Omental fat pad (tissue), 3 donors: ENCODE measurements at regions not wholly inside any gene's neighbourhood (a gene's known extent, or its start where the extent isn't known, plus 50 kb on each side); places are given as distances from the start of the nearest gene placed in this dataset.

Experiments
- ATAC-seq: fragments of 150-250 bp; one replicate; pipeline ENCODE4 v1.9.1; 2016; ENCODE audit warnings: mild to moderate bottlenecking, moderate library complexity; ENCODE audit not compliant: low FRiP score
- DNase-seq: peaks from one replicate; pipeline ENCODE4 v3.0.0-alpha.2; 2019; ENCODE audit warnings: low spot score
- TF ChIP-seq, protein P1 (sequence below), 3 donors: fragments of 450-650 bp; IDR thresholded peaks; one replicate each; pipeline ENCODE4 v1.5.1; 2016 to 2017; ENCODE audit warnings: antibody characterized with exemption in 3 of 3, mild to moderate bottlenecking in 3 of 3, moderate library complexity in 2 of 3

DNA sequence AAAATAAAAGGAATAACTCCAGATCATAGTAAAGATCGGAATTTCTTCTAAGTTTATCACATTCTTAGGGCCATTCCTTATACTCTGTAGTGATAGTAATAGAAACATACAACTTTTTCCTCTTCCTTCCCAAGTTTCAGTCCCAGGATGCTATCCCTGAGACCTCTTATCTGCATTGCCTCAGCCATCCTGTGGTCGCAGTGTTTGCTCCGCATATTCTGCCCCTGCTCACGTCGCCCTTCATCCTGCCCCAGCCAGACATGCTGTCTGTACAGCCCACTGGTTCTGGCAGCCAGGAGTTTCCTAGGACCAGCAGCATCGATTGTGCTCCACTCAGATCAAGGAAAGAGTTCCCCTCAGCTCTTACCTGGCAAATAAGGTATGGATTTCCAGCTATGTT lies 132.7 kb upstream of the ERCC6L2 start:
- TF ChIP-seq, protein P1, sequence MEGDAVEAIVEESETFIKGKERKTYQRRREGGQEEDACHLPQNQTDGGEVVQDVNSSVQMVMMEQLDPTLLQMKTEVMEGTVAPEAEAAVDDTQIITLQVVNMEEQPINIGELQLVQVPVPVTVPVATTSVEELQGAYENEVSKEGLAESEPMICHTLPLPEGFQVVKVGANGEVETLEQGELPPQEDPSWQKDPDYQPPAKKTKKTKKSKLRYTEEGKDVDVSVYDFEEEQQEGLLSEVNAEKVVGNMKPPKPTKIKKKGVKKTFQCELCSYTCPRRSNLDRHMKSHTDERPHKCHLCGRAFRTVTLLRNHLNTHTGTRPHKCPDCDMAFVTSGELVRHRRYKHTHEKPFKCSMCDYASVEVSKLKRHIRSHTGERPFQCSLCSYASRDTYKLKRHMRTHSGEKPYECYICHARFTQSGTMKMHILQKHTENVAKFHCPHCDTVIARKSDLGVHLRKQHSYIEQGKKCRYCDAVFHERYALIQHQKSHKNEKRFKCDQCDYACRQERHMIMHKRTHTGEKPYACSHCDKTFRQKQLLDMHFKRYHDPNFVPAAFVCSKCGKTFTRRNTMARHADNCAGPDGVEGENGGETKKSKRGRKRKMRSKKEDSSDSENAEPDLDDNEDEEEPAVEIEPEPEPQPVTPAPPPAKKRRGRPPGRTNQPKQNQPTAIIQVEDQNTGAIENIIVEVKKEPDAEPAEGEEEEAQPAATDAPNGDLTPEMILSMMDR (IDR thresholded peaks at IDR 0.05), result no peak
- ATAC-seq (no peak), DNase-seq (no peak)

- ATAC-seq (no peak), DNase-seq (no peak)
- TF ChIP-seq, protein P1 (IDR thresholded peaks at IDR 0.05), result no peak
Measured at GRCh38 chr9:95741631-95742030, 133.9 kb upstream of the ERCC6L2 start.

DNA sequence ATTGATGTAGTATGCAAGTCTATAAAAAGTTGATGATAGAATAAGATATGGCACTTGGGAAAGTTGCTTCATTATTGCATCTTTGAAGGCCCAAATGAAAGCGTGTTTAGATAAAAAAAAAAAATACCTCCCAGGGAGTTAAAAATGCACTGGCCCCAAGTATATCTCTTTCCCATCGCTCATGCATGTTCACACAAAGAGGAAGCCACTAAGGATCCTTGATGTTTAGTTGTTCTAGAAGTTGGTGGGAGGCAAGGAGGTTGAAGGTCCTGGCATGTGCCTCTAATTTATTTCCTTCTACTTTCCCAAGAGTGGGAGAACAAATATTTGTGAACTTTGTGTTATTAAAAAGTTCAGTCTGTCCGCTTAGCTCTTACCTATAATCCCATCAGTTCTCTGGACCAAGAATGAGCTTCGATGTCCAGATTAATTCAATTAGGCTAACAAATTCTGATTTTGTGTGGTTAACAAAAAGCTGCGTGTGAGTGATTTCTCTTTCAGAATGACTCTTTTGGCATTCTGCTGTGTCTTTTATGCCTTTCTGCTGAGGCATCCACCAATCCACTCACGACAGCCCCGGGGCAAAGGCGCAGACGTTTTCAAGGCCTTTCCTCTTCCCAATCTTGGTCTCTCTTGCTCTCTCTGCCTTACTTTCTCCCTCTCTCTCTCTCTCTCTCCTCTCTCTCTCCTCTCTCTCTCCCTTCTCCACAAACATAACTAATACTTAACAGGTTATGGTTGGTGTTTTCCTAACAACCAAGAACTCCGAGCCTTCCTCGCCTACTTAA lies 135.1 kb upstream of the ERCC6L2 start:
- no peak for ATAC-seq
- no peak for DNase-seq
- TF ChIP-seq, protein P1 (IDR thresholded peaks at IDR 0.05), result no peak

DNA sequence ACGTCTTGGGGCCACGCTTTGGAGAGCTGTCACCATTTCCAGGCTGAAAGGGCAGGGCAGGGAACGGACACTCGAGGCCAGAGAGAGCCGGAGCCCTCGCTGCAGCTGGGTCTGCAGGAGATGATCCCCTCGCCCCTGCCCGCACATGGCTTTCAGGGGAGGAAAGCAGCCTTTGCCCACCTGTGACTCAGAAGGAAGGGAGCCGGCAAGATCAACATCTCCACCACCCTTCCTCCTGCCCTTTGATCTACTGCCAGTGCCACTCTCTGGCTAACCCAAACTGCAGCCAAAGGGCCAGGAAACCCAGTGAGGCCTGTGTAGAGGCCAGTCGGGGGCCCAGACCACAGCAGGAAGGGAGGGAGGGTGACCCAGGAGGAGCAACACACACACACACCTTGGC lies 137.1 kb upstream of the ERCC6L2 start:
- TF ChIP-seq, protein P1 (IDR thresholded peaks at IDR 0.05), result no peak
- no peak for ATAC-seq
- no peak for DNase-seq

- ATAC-seq, result no peak
- TF ChIP-seq, protein P1 (IDR thresholded peaks at IDR 0.05), result no peak
- no peak for DNase-seq
Measured at GRCh38 chr9:95736891-95737522, 138.5 kb upstream of the ERCC6L2 start.

- TF ChIP-seq, protein P1 (IDR thresholded peaks at IDR 0.05), result no peak
- DNase-seq (no peak), ATAC-seq (no peak)
Measured at GRCh38 chr9:95736370-95736769, 139.1 kb upstream of the ERCC6L2 start.

GRCh38 chr9:95735701-95736100 lies 139.8 kb upstream of the ERCC6L2 start:
- TF ChIP-seq, protein P1 (IDR thresholded peaks at IDR 0.05), result no peak
- DNase-seq (no peak), ATAC-seq (no peak)
